Liver (tissue), 8 donors: ENCODE measurements at regions not wholly inside any gene's neighbourhood (a gene's known extent, or its start where the extent isn't known, plus 50 kb on each side); places are given as distances from the start of the nearest gene placed in this dataset.

ENCODE experiments used
- DNase-seq: peaks from one replicate; pipeline ENCODE4 v3.0.0-alpha.2; 2017; ENCODE audit warnings: low spot score
- H3K27ac ChIP-seq, 2 donors: one replicate each; pipeline ENCODE4 v1.7.0; 2013; ENCODE audit warnings: inconsistent platforms in 2 of 2, low read length in 2 of 2, control low read depth in 1 of 2, low read depth in 1 of 2, mild to moderate bottlenecking in 1 of 2
- H3K27me3 ChIP-seq, 4 donors: one replicate each; pipeline versions ENCODE4 v1.6.1 to v1.7.0; 2013; ENCODE audit warnings: low read length in 3 of 4, inconsistent platforms in 1 of 4, mild to moderate bottlenecking in 1 of 4, moderate library complexity in 1 of 4; ENCODE audit not compliant: control insufficient read depth in 4 of 4, insufficient read depth in 4 of 4
- H3K36me3 ChIP-seq, 4 donors: one replicate each; pipeline versions ENCODE4 v1.6.1 to v1.7.0; 2013; ENCODE audit warnings: low read length in 3 of 4, mild to moderate bottlenecking in 3 of 4, low read depth in 1 of 4, moderate library complexity in 1 of 4; ENCODE audit not compliant: control insufficient read depth in 4 of 4, insufficient read depth in 3 of 4
- H3K4me1 ChIP-seq, 4 donors: one replicate each; pipeline versions ENCODE4 v1.6.1 to v1.7.0; 2013; ENCODE audit warnings: low read length in 3 of 4, mild to moderate bottlenecking in 3 of 4, moderate library complexity in 1 of 4; ENCODE audit not compliant: control insufficient read depth in 4 of 4, insufficient read depth in 4 of 4
- H3K4me3 ChIP-seq, 3 donors: one replicate each; pipeline versions ENCODE4 v1.6.1 to v1.7.0; 2013; ENCODE audit warnings: low read length in 3 of 3, control low read depth in 1 of 3, low read depth in 1 of 3, mild to moderate bottlenecking in 1 of 3
- H3K9ac ChIP-seq, 2 donors: one replicate each; pipeline ENCODE4 v1.7.0; 2013; ENCODE audit warnings: low read length in 2 of 2, mild to moderate bottlenecking in 2 of 2, moderate library complexity in 2 of 2, control low read depth in 1 of 2, low read depth in 1 of 2
- H3K9me3 ChIP-seq, 4 donors: one replicate each; pipeline versions ENCODE4 v1.6.1 to v1.7.0; 2013; ENCODE audit warnings: low read length in 3 of 4; ENCODE audit not compliant: control insufficient read depth in 4 of 4
- GABPA ChIP-seq, 2 donors: IDR thresholded peaks in 1 of 2; conservative IDR thresholded peaks in 1 of 2; 2 replicates each; pipeline ENCODE4 v1.6.1; 2016; ENCODE audit warnings: antibody characterized with exemption in 2 of 2, mild to moderate bottlenecking in 1 of 2, moderate library complexity in 1 of 2
- HNF4G ChIP-seq: IDR thresholded peaks from 2 replicates; pipeline ENCODE4 v1.6.1; 2016; ENCODE audit warnings: antibody characterized with exemption
- MAX ChIP-seq: IDR thresholded peaks from 2 replicates; pipeline ENCODE4 v1.6.1; 2016; ENCODE audit warnings: antibody characterized with exemption
- NR2F2 ChIP-seq: IDR thresholded peaks from 2 replicates; pipeline ENCODE4 v1.6.1; 2016; ENCODE audit warnings: antibody characterized with exemption
- RAD21 ChIP-seq, 2 donors: IDR thresholded peaks; 2 replicates each; pipeline ENCODE4 v1.6.1; 2016; ENCODE audit warnings: antibody characterized with exemption in 2 of 2, mild to moderate bottlenecking in 2 of 2
- REST ChIP-seq: IDR thresholded peaks from 2 replicates; pipeline ENCODE4 v1.6.1; 2016; ENCODE audit warnings: antibody characterized with exemption, mild to moderate bottlenecking
- RXRA ChIP-seq, 2 donors: IDR thresholded peaks; 2 replicates each; pipeline ENCODE4 v1.6.1; 2017 to 2018; ENCODE audit warnings: antibody characterized with exemption in 2 of 2, mild to moderate bottlenecking in 1 of 2
- TAF1 ChIP-seq: conservative IDR thresholded peaks from 2 replicates; pipeline ENCODE4 v1.6.1; 2016; ENCODE audit warnings: antibody characterized with exemption, mild to moderate bottlenecking
- WGBS: extraction: QIAGEN DNeasy Blood & Tissue Kit; methylation state at CpG from one replicate; pipeline ENCODE4 v1.1.7; 2013; 5-methylcytosine and 5-hydroxymethylcytosine counted together
- TF ChIP-seq, protein P1 (sequence below): IDR thresholded peaks from 2 replicates; pipeline ENCODE4 v1.6.1; 2016; ENCODE audit warnings: antibody characterized with exemption
- TF ChIP-seq, protein P2 (sequence below): IDR thresholded peaks from 2 replicates; pipeline ENCODE4 v1.6.1; 2016; ENCODE audit warnings: antibody characterized with exemption
- TF ChIP-seq, protein P3 (sequence below): fragments of 150-350 bp; IDR thresholded peaks from 2 replicates; pipeline ENCODE4 v1.5.1; 2017; ENCODE audit warnings: improper control_type of control experiment, low read depth, low read length; ENCODE audit not compliant: missing input control
- donor health status: healthy.
- donor health status: healthy.
- donor health status: healthy.
- donor health status: healthy.
- donor health status: healthy.

DNA sequence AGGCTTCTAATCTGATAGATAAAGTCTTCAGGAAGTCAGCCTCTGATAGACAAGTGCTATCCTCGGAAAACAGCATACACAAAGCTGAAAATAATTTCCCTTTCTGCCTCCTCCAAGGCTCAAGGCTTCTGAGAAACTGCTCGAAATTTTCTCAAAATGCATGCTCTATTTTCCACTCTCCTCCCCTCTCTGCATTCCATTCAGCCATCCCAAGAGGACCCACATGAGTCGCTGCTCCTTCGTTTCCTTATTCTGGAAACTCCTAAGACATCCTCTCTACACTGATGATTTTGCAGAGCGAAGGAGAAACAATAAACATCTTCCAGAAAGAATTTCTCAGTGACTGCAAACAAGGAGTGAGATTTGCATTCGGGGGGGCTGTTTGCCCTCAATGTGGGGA is 92.2 kb upstream of the SFSWAP start:
- Histone ChIP-seq H3K4me1 (no peaks in the 10 kb centered on the region), H3K9ac (no peak overlapping the region), H3K27ac (no peak overlapping the region), H3K9me3 (no peaks in the 10 kb centered on the region), H3K36me3 (no peaks in the 10 kb centered on the region), H3K27me3 (peaks cover 0 to 2% (median 0%) of the 10 kb centered on the region in 4 donors), H3K4me3 (no peak overlapping the region)
- no peak for TF ChIP-seq REST
- DNase-seq, result no peak
- 52% methylated on average over 6 of the region's 6 CpGs for WGBS

DNA sequence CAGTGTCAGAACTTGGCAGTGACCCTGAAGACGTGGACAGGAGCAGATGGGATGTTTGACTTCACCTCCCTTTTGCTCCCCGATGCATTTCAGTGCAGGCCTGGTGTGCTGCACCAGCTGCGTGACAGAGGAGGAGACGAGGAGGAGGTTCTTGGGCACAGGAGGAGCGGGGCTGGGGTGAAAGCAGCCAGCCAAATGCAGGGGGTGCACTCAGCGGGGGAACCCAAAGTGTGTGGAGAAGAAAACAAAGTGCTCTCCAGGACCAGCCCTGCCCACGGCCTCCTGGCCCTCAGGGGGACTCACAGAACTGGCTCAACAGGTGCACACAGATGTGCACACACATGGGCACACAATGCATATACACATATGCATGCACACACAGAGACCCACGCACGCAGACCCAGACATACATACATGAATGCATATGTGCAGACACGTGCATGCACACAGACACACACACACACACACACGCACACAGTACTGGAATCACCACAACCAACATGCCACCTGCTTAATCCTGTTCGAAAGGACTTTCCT is 91.7 kb upstream of the SFSWAP start:
- Histone ChIP-seq H3K9ac (no peak overlapping the region), H3K36me3 (no peaks in the 10 kb centered on the region), H3K4me3 (no peak overlapping the region), H3K9me3 (no peaks in the 10 kb centered on the region), H3K27ac (no peak overlapping the region), H3K27me3 (peaks cover 0 to 2% (median 0%) of the 10 kb centered on the region in 4 donors), H3K4me1 (no peaks in the 10 kb centered on the region)
- 57% methylated on average over 12 of the region's 12 CpGs for WGBS
- DNase-seq, result no peak
- TF ChIP-seq, protein P1, sequence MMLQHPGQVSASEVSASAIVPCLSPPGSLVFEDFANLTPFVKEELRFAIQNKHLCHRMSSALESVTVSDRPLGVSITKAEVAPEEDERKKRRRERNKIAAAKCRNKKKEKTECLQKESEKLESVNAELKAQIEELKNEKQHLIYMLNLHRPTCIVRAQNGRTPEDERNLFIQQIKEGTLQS, result no peak
- TF ChIP-seq, protein P2, sequence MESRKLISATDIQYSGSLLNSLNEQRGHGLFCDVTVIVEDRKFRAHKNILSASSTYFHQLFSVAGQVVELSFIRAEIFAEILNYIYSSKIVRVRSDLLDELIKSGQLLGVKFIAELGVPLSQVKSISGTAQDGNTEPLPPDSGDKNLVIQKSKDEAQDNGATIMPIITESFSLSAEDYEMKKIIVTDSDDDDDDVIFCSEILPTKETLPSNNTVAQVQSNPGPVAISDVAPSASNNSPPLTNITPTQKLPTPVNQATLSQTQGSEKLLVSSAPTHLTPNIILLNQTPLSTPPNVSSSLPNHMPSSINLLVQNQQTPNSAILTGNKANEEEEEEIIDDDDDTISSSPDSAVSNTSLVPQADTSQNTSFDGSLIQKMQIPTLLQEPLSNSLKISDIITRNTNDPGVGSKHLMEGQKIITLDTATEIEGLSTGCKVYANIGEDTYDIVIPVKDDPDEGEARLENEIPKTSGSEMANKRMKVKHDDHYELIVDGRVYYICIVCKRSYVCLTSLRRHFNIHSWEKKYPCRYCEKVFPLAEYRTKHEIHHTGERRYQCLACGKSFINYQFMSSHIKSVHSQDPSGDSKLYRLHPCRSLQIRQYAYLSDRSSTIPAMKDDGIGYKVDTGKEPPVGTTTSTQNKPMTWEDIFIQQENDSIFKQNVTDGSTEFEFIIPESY, result no peak
- TF ChIP-seq GABPA (IDR thresholded peaks at IDR 0.05 in 1 of 2, conservative IDR thresholded peaks at IDR 0.05 in 1 of 2) (no peak), MAX (no peak), HNF4G (no peak), TAF1 (no peak), NR2F2 (no peak), RAD21 (IDR thresholded peaks at IDR 0.05) (no peak), RXRA (IDR thresholded peaks at IDR 0.05) (no peak)
- TF ChIP-seq, protein P3, sequence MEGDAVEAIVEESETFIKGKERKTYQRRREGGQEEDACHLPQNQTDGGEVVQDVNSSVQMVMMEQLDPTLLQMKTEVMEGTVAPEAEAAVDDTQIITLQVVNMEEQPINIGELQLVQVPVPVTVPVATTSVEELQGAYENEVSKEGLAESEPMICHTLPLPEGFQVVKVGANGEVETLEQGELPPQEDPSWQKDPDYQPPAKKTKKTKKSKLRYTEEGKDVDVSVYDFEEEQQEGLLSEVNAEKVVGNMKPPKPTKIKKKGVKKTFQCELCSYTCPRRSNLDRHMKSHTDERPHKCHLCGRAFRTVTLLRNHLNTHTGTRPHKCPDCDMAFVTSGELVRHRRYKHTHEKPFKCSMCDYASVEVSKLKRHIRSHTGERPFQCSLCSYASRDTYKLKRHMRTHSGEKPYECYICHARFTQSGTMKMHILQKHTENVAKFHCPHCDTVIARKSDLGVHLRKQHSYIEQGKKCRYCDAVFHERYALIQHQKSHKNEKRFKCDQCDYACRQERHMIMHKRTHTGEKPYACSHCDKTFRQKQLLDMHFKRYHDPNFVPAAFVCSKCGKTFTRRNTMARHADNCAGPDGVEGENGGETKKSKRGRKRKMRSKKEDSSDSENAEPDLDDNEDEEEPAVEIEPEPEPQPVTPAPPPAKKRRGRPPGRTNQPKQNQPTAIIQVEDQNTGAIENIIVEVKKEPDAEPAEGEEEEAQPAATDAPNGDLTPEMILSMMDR, result no peak
